ENCODE measurements at regions not wholly inside any gene's neighbourhood (a gene's known extent, or its start where the extent isn't known, plus 50 kb on each side); places are given as distances from the start of the nearest gene placed in this dataset.
A peak's percentile ranks its signal among the peaks of the same experiment; 100 is the strongest.

GRCh38 chr1:111015222-111015621 is 51.5 kb upstream of the LRIF1 start:
- peak; percentile 18 for TF ChIP-seq CTCF (IDR thresholded peaks at IDR 0.05; ENCODE audit: borderline replicate concordance, extremely low read depth, low read length, poor library complexity, severe bottlenecking)
- no peak for TF ChIP-seq EZH2 (IDR thresholded peaks at IDR 0.05; ENCODE audit: borderline replicate concordance, low read depth, low read length, severe bottlenecking)
